Stimulated activated CD8-positive, alpha-beta memory T cell treated with anti-CD3 and anti-CD28 coated beads, Interleukin-15, amount 100 ng/mL, for 48 hours (primary cell): ENCODE measurements at regions not wholly inside any gene's neighbourhood (a gene's known extent, or its start where the extent isn't known, plus 50 kb on each side); places are given as distances from the start of the nearest gene placed in this dataset.
"Not testable (repeated sequence)": the region's sequence is repeated elsewhere in the genome, so short reads cannot be mapped to it uniquely, and the experiment has no call there.

ENCODE experiments used
- DNase-seq, 2 donors: peaks; one replicate each; pipeline ENCODE4 v3.0.0-alpha.2; 2020; ENCODE audit warnings: low read depth in 2 of 2

DNA sequence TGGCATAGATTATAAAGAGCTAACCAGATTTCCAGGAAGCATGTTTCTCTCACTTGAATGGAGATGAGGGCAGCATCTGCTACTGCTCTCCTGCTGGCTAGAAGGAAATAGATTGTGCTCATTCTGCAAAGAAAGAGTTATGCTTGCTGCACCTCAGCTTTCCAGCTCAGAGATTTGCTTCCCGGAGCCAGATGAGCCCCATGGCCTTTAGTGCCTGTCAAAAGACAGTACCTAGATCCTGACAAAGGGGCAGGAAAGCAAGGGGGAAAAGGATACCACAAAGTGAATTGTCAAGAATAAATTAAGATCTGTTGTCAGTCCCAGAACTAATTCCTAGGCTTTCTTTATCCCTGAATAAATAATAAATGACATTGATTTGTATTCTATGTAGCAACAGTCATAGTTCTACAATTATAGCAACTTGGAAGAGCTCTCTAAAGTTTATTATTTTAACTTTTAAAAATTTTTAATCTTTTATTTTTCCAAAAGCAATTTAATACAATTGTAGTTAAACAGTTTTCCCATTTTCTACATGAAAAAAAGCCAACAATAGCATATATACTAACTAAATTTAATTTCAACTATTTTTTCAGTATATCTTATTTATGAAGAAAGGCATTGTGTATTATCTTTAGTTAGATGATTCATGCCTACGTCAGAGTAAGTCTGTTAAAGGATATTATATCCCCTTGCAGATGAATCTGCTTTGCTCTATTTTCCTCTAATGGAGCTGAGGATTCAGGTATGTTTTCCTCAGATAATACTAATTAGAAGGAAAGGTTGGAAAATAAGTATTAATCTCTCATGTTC is 306.1 kb upstream of the DDI1 start:
- DNase-seq: no peak

DNA sequence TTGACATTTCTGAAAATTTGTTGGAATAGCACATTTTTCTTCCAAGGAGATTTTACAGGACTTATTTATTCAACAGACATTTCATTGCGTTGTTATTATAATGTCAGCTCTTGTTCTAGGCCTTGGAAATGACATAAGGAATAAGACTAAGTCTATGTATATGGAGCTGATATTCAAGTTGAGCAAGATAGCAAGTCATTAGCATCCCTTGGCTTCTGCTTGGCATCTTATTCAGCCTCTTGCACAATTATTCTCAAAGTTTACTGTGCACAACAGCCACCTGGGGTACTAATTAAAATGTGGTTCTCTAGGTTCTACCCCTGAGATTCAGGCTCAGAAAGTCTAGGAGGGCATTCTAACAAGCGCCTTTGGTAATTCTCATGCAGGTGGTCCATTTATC is 304.8 kb upstream of the DDI1 start:
- no peak for DNase-seq

DNA sequence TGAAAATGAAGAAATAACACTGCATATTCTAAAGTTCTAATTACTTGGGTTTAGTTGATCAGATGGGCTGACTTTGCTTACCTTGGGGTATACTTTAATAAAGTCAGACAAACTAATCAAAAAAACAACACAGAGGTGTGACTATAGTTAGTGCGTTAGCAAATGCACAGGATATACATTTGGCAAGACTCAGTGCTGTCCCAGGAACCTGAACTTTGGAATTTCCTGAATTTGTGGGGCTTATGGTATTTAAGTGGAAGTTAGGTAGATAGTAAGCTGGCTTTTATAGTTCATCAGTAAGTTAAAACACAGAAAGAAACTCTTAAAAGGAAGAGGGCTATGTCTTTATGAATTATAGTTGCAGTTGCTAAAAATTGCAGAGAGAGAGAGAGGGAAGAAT is 302.6 kb upstream of the DDI1 start:
- DNase-seq: no peak

DNA sequence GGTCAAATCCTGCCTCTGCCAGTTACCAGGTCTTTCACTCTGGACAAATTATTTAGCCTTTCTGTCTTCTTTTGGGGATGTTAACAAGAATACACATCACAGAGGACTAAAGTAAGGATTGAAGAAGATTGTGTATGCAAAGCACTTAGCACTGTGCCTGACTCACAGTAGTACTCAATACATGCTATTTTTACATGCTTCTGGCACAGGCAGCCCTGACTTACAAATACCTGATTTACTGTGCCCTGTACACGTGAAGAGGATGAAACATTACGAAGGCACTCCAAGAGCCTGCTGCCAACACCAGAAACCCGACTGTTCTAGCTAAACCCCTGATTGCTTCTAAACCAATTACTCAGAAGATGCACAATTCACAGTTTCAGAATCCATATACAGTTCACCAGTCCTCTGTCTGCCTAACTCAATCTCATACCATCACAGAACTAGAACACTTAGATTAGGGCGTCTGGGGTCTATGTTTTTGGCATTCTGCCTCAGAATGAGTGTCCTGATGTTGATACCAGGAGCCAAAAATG is 300.9 kb upstream of the DDI1 start:
- DNase-seq: no peak

DNA sequence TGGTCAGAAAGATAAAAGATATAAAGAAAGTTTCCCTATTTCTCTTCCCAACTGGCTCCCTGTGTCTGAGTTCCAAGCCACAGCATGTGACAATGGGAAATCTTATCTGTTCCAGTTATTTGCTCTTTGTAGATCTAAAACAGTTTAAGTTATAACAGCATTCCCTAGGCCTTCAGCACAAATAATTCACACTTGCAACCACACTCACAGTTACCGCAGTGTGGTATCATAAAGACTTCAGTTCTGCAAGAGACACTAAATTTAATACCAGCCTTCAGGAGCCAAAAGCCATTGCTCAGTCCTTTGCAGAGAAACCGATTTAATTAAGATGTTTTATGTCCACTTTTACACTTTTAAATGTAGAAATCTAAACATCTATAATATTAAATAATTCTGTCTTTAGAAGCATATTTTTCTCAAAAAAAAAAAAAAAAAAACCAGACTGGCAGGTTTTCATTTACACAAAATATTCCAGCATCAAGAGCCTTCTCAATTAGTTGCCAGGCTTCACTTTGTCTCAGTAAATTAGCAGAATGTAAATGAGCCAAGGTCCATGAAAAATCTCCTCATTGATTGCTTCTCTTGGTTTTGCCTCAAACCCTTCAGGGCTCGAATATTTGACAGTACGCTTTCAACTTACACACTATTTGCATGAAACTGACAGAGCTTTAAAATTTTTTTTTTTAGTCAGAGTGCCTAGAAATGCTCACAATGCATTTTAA is 300.0 kb upstream of the DDI1 start:
- no peak for DNase-seq

DNA sequence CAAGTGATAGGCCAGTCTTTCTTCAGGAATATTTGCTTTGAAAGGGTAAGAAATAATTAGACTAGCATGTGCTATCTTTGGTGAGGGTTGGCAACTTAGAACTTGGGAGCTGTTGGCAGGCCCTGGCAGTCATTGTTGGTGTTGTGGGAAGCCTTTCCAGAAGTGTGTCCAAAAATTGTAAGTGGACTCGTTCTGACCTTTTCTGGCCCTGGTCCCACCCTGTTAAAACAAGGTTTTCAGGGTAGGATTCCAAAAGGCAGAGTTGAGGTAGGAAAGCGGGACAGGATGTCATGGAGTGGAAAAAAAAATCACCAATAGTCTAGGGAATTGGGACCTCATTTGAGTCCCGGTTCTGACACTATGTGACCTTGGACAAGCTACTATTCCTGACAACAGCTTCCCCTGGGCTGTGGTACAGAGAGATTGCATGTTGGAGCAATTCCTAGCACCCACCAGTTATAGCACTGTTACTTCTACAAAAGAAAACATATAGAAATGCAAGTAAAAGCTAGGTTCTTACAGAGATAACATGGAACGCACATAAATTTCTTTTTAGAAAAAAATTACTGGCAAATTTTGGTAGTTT is 299.3 kb upstream of the DDI1 start:
- no peak for DNase-seq

DNA sequence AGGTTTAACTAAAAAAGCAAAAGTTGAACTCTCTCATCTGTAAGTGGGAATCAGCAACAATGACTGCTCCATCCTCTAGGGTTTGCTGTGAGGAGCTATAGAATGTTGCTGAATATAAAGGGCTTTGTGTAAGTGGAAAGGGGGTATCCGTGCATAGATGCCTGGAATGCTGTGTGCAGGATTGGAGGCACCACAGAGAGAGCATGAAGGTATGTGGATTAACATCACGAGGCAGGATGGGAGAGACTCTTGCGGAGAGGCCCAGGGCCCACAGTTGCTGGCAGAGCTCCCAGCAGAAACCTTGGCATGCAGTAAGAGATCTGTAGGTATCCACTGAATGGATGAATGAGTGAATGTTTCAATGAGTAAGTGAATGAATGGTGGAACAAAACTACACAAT is 298.7 kb upstream of the DDI1 start:
- DNase-seq: no peak

DNA sequence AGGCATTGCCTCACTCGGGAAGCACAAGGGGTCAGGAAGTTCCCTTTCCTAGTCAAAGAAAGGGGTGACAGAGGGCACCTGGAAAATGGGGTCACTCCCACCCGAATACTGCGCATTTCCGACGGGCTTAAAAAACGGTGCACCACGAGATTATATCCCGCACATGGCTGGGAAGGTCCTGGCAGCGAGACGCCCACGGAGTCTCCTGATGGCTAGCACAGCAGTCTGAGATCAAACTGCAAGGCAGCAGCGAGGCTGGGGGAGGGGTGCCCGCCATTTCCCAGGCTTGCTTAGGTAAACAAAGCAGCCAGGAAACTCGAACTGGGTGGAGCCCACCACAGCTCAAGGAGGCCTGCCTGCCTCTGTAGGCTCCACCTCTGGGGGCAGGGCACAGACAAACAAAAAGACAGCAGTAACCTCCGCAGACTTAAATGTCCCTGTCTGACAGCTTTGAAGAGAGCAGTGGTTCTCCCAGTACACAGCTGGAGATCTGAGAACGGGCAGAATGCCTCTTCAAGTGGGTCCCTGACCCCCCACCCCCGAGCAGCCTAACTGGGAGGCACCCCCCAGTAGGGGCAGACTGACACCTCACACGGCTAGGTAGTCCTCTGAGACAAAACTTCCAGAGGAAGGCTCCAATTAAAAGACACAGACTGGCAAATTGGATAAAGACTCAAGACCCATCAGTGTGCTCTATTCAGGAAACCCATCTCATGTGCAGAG is 297.2 kb upstream of the DDI1 start:
- not testable (repeated sequence) for DNase-seq

DNA sequence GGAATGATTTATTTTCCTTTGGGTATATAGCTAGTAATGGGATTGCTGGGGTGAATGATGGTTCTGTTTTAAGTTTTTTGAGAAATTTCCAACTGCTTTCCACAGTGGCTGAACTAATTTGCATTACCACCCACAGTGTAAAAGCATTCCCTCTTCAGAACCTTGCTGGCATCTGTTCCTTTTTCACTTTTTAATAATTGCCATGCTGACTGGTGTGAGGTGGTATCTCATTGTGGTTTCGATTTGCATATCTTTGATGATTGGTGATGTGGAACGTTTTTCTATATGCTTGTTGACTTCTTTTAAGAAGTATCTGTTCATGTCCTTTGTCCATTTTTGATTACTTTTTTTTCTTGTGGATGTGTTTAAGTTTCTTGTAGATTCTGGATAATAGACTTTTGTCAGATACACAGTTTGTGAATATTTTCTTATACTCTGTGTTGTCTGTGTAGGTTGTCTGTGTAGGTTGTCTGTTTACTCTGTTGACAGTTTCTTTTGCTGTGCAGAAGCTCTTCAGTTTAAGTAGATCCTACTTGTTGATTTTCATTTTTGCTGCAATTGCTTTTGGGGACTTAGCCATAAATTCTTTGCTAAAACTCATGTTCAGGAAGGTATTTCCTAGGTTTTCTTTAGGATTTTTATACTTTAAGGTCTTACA is 291.8 kb upstream of the DDI1 start:
- no peak for DNase-seq

DNA sequence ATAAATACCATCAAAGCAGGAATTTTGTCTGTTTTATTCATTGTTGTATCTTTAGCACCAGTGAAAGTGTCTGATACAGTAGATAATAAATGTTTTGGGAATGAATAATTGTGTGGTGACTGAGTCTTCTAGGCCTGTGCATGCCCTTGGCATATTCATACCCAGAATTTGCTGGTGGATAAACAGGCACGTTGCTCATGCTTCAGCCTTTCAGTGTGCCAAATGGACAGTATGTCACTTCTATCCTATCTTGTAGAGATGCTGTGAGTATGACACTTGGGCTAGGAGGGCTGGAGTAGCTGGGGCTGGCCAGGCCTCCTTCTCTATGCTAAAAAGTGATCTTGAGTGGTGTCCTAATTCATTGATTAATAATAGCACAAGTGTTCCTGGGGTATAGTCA is 287.3 kb upstream of the DDI1 start:
- no peak for DNase-seq

DNA sequence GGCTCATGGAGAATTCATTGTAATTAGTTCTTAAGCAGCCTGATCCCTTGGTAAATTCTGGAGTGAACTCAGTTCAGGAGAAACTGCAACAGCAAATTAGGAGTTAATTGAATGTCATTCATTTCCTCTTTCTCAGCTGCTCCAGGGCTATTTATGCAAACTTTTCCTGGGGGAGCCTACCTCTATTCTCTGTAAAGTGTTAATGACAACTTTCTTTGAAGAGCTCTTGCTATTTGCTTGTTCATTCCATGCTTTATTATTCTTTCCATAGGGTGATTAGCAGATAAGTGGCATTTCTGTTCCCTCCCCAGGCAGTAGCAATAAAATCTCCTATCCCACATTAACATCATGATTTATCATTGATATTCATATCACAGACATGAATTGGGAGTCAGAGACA is 267.6 kb upstream of the DDI1 start:
- no peak for DNase-seq

DNA sequence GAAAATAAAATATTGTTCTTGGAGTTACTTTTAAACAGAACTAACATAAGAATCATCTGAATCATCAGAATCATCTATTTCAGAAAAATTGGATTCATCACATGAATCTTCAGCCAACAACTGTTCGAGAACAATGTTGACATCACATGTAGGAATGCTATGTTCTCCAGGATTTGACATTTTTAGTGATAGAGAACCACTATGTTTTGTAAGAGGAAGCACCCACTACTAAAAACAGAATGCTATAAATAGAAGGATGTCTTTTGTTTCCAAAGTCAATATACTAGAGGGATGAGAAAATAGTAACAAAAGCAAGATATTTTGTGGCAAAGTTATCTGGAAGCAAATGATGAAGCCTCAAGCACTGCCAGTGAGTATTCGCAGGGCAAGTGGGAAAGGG is 263.4 kb upstream of the DDI1 start:
- DNase-seq: no peak

DNA sequence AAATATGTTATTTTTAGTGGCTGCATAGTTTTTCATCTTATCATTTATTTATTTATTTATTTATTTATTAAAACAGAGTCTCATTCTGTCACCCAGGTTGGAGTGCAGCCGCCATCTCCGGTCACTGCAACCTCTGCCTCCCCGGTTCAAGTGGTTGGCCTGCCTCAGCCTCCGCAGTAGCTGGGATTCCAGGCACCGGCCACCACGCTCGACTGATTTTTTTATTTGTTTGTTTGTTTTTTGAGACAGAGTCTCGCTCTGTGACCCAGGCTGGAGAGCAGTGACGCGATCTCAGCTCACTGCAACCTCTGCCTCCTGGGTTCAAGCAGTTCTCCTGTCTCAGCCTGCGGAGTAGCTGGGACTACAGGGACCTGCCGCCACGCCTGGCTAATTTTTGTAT is 262.9 kb upstream of the DDI1 start:
- DNase-seq: no peak

DNA sequence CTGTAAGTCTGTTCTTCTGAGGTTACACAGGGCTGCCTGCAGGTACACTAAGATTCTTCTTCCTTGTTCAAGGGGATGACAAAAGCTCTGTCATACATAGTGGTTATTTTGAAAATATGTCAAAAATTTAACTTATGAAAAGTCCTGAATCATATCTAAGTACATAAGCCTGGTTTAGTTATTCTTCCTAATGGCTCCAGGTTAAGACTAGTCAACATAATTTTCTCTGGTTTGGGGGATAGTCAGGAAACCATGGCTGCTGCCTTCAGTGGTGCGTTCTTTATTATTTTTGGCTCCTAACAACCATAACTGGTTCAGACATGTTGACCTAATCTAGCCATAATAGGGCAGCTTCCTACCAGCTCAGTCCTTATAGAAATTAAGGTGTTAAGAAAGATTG is 257.4 kb upstream of the DDI1 start:
- DNase-seq: no peak

DNA sequence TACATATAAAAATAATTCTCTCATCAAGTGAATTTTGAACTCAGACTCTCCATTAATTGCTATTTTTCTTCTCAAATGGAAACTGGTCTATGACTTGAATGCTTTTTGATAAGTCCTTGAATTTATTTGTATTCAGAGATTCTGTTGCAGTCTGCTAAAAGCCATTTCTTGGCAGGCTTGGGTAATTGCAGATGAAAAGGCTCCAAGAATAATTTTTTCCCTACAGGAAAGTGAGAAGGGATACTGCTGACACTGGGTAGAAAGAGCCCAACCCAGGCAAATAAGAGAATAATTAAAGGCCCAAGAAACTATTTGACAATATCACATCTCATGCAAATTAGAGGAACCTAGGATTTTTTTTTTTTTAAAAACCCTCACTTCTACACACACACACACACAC is 246.5 kb upstream of the DDI1 start:
- DNase-seq: no peak

DNA sequence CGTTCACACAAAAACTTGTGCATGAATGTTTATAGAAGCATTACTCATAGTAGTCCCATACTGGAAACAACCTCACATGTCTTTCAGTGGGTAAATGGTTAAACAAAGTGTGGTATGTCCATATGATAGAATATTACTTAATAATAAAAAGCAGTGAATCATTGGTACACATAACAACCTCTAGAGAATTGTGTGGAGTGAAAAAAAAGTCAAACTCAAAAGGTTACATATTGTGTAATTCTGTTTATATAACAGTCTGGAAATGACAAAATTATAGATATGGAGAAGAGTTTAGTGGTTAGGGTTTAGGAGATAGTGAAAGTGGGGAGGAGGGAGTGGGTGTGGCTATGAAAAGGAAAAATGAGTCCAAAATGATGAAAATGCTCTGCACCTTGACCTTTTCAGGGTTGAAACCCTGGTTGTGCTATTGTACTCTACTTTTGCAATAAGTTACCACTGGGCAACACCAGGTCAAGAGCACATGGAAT is 243.4 kb upstream of the DDI1 start:
- DNase-seq: no peak

DNA sequence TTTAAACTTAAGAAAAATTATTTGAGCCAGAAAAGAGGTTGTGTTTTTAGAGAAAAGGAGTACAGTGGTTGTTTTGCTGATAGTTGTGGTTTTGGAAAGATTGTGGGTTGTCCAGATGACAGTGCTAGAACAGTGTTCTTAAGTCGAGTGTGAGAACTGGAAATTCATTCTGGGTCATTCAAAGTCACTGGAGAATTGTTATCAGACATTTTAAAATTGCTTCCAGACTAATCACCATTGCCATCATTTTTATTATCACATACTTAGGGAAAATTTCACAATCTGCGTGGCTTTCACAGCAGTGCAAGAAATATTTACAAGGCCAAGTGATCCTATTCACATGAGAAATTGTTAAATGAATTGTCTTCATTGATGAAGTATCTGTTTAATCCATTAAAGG is 242.2 kb upstream of the DDI1 start:
- no peak for DNase-seq

DNA sequence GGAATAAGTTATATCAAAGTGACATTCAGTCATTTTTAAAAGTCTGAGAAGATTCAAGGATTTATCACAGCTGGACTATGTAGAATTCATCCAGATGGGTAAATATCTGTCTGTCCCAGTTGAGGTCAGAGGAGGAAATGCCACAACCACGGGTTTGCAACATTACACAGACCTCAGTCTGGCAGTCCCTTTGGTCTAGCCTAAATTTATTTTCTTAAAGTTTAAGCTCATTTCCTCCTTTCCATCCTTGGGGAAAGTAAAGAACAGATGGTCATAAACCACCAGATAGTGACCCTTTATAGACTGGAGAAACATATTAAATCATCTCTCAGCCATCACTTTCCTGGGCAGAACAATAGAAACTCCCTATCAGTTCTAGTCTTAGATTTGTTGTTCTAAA is 238.4 kb upstream of the DDI1 start:
- DNase-seq: no peak

DNA sequence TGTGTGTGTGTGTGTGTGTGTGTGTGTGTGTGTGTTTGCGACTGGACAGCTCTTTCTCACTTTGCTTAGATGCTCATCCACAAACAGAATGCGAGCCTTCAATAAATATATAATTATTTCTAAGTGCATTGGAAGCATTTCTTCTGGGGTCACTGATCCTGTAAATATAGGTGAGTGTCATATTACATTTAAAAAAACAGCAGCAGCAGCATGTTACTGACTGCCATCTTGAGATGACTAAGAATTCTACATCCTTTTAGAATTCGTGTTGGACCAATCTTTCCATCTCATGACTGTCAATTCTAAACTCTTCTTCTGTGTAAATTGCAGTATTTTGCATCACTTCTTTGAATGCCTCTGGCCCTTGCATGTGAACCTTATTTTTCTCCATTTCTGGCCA is 238.0 kb upstream of the DDI1 start:
- no peak for DNase-seq

DNA sequence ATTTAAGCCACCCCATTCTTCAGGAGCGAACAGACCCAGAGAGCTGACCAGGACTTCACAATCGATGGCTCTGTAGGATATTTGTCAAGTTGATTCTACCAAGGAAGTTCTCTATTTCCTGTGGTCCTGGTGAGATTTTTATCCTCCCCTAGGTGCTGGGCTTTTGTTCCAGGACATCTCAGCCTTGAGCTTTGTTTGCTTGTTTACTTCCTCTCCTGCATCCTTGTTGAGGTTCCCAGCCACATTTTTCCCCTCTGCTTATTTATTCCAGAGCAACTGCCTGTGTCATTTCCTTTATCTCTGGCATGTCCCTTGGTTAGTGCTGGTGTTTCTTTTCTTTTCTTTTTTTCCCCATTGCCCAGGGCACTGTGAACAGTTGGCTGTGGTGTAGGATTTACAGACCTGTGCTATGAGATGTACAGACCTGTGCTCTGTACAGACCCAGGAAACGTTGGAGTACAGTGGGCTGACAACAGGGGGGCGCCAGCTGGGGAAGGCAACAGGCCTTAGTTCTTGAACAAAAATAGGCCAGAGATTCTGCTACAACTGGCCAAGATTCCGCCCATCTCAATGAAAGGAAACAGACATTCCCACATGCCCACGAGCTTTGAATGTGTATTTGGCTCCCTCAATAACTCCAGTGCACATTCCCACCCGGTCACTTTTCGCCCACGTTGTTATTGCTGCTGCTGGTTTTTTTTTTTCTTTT is 235.9 kb upstream of the DDI1 start:
- DNase-seq: no peak

DNA sequence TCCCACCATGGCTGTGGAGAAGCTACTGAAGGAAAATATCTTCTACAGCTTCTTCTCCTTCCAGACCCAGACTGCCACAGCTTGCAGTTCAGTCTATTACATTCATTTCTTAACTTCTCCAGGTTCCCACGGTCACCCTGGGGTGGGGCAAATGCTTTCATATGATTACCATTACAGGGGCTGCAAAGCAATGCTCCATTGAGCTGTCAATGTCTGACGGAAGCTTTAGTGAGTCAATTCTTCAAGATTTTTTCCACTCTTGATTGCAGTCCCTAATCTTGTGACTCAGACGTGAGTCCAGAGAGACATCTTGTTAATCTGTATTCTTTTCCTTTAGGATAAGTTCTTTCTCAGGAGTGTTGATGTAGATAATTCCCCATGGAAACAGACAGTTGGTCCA is 233.4 kb upstream of the DDI1 start:
- DNase-seq: no peak
